ENCODE measurements at regions not wholly inside any gene's neighbourhood (a gene's known extent, or its start where the extent isn't known, plus 50 kb on each side); places are given as distances from the start of the nearest gene placed in this dataset.

GRCh38 chr11:115716601-115717529 is 212.7 kb upstream of the CADM1 start:
- no peak overlapping the region for H3K27ac ChIP-seq (ENCODE audit: low read depth in 1 of 2, low read length in 2 of 2)
- 76% methylated on average over 29 of the region's 29 CpGs for WGBS
- no peaks in the 10 kb centered on the region for H3K36me3 ChIP-seq (ENCODE audit: control insufficient read depth in 4 of 4, insufficient read depth in 3 of 4, low read depth in 1 of 4, low read length in 3 of 4)
- no peaks in the 10 kb centered on the region for H3K9me3 ChIP-seq (ENCODE audit: control insufficient read depth in 4 of 4, low read length in 3 of 4)
- peaks cover 0 to 5% (median 0%) of the 10 kb centered on the region in 4 donors for H3K4me1 ChIP-seq (ENCODE audit: control insufficient read depth in 4 of 4, insufficient read depth in 4 of 4, low read length in 3 of 4)
- H3K9ac ChIP-seq (ENCODE audit: low read depth in 1 of 2, low read length in 2 of 2), result no peak overlapping the region
- H3K4me3 ChIP-seq (ENCODE audit: low read depth in 1 of 3, low read length in 3 of 3), result no peak overlapping the region
- TF ChIP-seq EGR1 (IDR thresholded peaks at IDR 0.05; ENCODE audit: low read depth in 2 of 2), result no peak
- no peak for DNase-seq (ENCODE audit: low spot score)
- no peaks in the 10 kb centered on the region for H3K27me3 ChIP-seq (ENCODE audit: control insufficient read depth in 4 of 4, insufficient read depth in 4 of 4, low read length in 3 of 4)

GRCh38 chr11:115716080-115716479 is 211.9 kb upstream of the CADM1 start:
- no peak for TF ChIP-seq HNF4A (conservative IDR thresholded peaks at IDR 0.05)
- no peak for TF ChIP-seq REST (IDR thresholded peaks at IDR 0.05)
- TF ChIP-seq ZBTB33 (IDR thresholded peaks at IDR 0.05), result no peak
- TF ChIP-seq TAF1 (conservative IDR thresholded peaks at IDR 0.05), result no peak
- 90% methylated on average over 7 of the region's 7 CpGs for WGBS
- no peaks in the 10 kb centered on the region for H3K9me3 ChIP-seq (ENCODE audit: control insufficient read depth in 4 of 4, low read length in 3 of 4)
- H3K27ac ChIP-seq (ENCODE audit: low read depth in 1 of 2, low read length in 2 of 2), result no peak overlapping the region
- no peaks in the 10 kb centered on the region for H3K27me3 ChIP-seq (ENCODE audit: control insufficient read depth in 4 of 4, insufficient read depth in 4 of 4, low read length in 3 of 4)
- peaks cover 0 to 5% (median 0%) of the 10 kb centered on the region in 4 donors for H3K4me1 ChIP-seq (ENCODE audit: control insufficient read depth in 4 of 4, insufficient read depth in 4 of 4, low read length in 3 of 4)
- no peak overlapping the region for H3K4me3 ChIP-seq (ENCODE audit: low read depth in 1 of 3, low read length in 3 of 3)
- no peak overlapping the region for H3K9ac ChIP-seq (ENCODE audit: low read depth in 1 of 2, low read length in 2 of 2)
- H3K36me3 ChIP-seq (ENCODE audit: control insufficient read depth in 4 of 4, insufficient read depth in 3 of 4, low read depth in 1 of 4, low read length in 3 of 4), result no peaks in the 10 kb centered on the region
- DNase-seq (ENCODE audit: low spot score), result no peak

- TF ChIP-seq JUND (IDR thresholded peaks at IDR 0.05) (no peak), REST (IDR thresholded peaks at IDR 0.05) (no peak), GABPA (IDR thresholded peaks at IDR 0.05 in 1 of 2, conservative IDR thresholded peaks at IDR 0.05 in 1 of 2) (no peak), HNF4A (conservative IDR thresholded peaks at IDR 0.05) (no peak), EGR1 (IDR thresholded peaks at IDR 0.05; ENCODE audit: low read depth in 2 of 2) (no peak), YY1 (IDR thresholded peaks at IDR 0.05) (no peak)
- 93% methylated on average over 3 of the region's 3 CpGs for WGBS
- Histone ChIP-seq H3K4me3 (ENCODE audit: low read depth in 1 of 3, low read length in 3 of 3) (no peak overlapping the region), H3K9ac (ENCODE audit: low read depth in 1 of 2, low read length in 2 of 2) (no peak overlapping the region), H3K27ac (ENCODE audit: low read depth in 1 of 2, low read length in 2 of 2) (no peak overlapping the region), H3K4me1 (ENCODE audit: control insufficient read depth in 4 of 4, insufficient read depth in 4 of 4, low read length in 3 of 4) (peaks cover 0 to 5% (median 0%) of the 10 kb centered on the region in 4 donors), H3K36me3 (ENCODE audit: control insufficient read depth in 4 of 4, insufficient read depth in 3 of 4, low read depth in 1 of 4, low read length in 3 of 4) (no peaks in the 10 kb centered on the region), H3K27me3 (ENCODE audit: control insufficient read depth in 4 of 4, insufficient read depth in 4 of 4, low read length in 3 of 4) (no peaks in the 10 kb centered on the region), H3K9me3 (ENCODE audit: control insufficient read depth in 4 of 4, low read length in 3 of 4) (no peaks in the 10 kb centered on the region)
- DNase-seq (ENCODE audit: low spot score), result no peak
Observed at GRCh38 chr11:115715251-115715770, 211.1 kb upstream of the CADM1 start.
